ENCODE measurements at regions not wholly inside any gene's neighbourhood (a gene's known extent, or its start where the extent isn't known, plus 50 kb on each side); places are given as distances from the start of the nearest gene placed in this dataset.
"Not testable (repeated sequence)": the region's sequence is repeated elsewhere in the genome, so short reads cannot be mapped to it uniquely, and the experiment has no call there.

DNA sequence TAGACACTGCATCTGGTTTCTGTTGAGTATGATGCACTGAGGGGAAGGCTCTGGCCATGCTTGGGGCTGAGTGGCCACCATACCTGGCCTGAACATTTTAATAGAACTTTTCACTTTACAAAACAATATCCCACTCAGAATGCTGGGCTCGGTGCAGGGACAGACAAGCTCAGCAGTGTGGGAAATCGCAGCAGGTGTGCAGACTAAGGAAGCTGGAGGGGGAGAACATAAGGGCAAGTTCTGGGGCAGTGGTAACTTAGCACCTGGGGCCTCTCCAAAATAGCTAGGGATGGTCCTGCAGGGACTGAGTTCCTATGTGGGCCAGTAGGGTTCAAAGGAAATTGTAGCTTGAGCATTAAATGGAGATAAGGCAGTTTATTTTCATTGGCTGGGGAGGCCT is 90.9 kb upstream of the RNU6-1 start:
- Histone ChIP-seq H4K20me1 (ENCODE audit: low read depth, low read length) (no peaks in the 10 kb centered on the region), H3K9me3 (ENCODE audit: insufficient read depth, low read length) (no peaks in the 10 kb centered on the region), H3K4me3 (ENCODE audit: insufficient read depth, low read length, poor library complexity, severe bottlenecking) (no peak overlapping the region), H3K9ac (ENCODE audit: low read length) (no peak overlapping the region), H3K79me2 (ENCODE audit: insufficient read depth, low read length) (no peaks in the 10 kb centered on the region), H3K9me2 (replicated peaks; ENCODE audit: insufficient read depth, low read length) (no peaks in the 10 kb centered on the region), H3K36me3 (ENCODE audit: low read length) (no peaks in the 10 kb centered on the region), H2AFZ (ENCODE audit: low read depth, low read length, severe bottlenecking) (no peak overlapping the region), H3F3A (ENCODE audit: insufficient read depth) (no peaks in the 10 kb centered on the region), H3K4me2 (ENCODE audit: low read depth, low read length, poor library complexity, severe bottlenecking) (no peak overlapping the region), H3K27ac (ENCODE audit: low read depth, low read length) (no peak overlapping the region), H3K27me3 (ENCODE audit: low read length) (no peaks in the 10 kb centered on the region)
- TF ChIP-seq CTCF (IDR thresholded peaks at IDR 0.05; ENCODE audit: insufficient read depth, low read length, poor library complexity, severe bottlenecking), result no peak

DNA sequence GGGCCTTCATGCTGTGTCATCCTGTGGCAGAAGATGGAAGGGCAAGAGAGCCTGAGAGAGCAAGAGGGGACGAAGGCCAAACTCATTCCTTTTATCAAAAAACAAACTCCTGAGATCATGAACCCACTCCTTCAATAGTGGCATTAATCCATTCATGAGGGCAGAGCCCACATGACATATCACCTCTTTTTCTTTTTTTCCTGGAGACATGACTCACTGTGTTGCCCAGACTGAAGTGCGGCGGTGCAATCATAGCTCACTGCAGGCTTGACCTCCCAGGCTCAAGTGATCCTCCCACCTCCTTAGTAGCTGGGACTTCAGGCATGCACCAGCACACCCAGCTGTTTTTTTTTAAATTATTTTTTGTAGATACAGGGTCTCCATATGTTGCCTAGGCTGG is 92.0 kb upstream of the RNU6-1 start:
- Histone ChIP-seq H3K79me2 (ENCODE audit: insufficient read depth, low read length) (no peaks in the 10 kb centered on the region), H3K27ac (ENCODE audit: low read depth, low read length) (no peak overlapping the region), H3K9me2 (replicated peaks; ENCODE audit: insufficient read depth, low read length) (no peaks in the 10 kb centered on the region), H3K4me3 (ENCODE audit: insufficient read depth, low read length, poor library complexity, severe bottlenecking) (no peak overlapping the region), H3K27me3 (ENCODE audit: low read length) (no peaks in the 10 kb centered on the region), H3K9me3 (ENCODE audit: insufficient read depth, low read length) (no peaks in the 10 kb centered on the region), H4K20me1 (ENCODE audit: low read depth, low read length) (no peaks in the 10 kb centered on the region), H2AFZ (ENCODE audit: low read depth, low read length, severe bottlenecking) (no peak overlapping the region), H3K9ac (ENCODE audit: low read length) (no peak overlapping the region), H3K4me2 (ENCODE audit: low read depth, low read length, poor library complexity, severe bottlenecking) (no peak overlapping the region), H3K36me3 (ENCODE audit: low read length) (no peaks in the 10 kb centered on the region), H3F3A (ENCODE audit: insufficient read depth) (no peaks in the 10 kb centered on the region)
- TF ChIP-seq EZH2phosphoT487 (conservative IDR thresholded peaks at IDR 0.05; ENCODE audit: low read length), result no peak
- TF ChIP-seq CTCF (IDR thresholded peaks at IDR 0.05; ENCODE audit: insufficient read depth, low read length, poor library complexity, severe bottlenecking), result no peak

DNA sequence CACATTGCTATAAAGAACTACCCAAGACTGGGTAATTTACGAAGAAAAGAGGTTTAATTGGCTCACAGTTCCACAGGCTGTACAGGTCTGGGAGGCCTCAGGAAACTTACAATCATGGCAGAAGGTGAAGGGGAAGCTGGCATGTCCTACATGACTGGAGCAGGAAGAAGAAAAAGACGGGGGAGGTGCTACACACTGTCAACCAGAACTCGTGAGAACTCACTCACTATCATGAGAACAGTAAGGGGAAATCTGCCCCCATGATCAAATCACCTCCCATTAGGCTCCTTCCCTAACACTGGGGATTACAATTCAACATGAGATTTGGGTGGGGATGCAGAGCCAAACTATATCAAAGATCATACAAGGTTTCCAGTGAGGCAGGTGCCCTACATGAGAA is 94.3 kb upstream of the RNU6-1 start:
- H3K27ac ChIP-seq (ENCODE audit: low read depth, low read length); H3K9ac ChIP-seq (ENCODE audit: low read length); H3K9me2 ChIP-seq (replicated peaks; ENCODE audit: insufficient read depth, low read length); H2AFZ ChIP-seq (ENCODE audit: low read depth, low read length, severe bottlenecking); H3K4me3 ChIP-seq (ENCODE audit: insufficient read depth, low read length, poor library complexity, severe bottlenecking); H3K27me3 ChIP-seq (ENCODE audit: low read length); H4K20me1 ChIP-seq (ENCODE audit: low read depth, low read length); H3K9me3 ChIP-seq (ENCODE audit: insufficient read depth, low read length); H3K79me2 ChIP-seq (ENCODE audit: insufficient read depth, low read length); H3K36me3 ChIP-seq (ENCODE audit: low read length); H3K4me2 ChIP-seq (ENCODE audit: low read depth, low read length, poor library complexity, severe bottlenecking); H3F3A ChIP-seq (ENCODE audit: insufficient read depth): not testable (repeated sequence)

GRCh38 chr15:67935244-67935643 is 95.4 kb upstream of the RNU6-1 start:
- Histone ChIP-seq H3K27ac (ENCODE audit: low read depth, low read length) (no peak overlapping the region), H3K4me3 (ENCODE audit: insufficient read depth, low read length, poor library complexity, severe bottlenecking) (no peak overlapping the region), H3F3A (ENCODE audit: insufficient read depth) (no peaks in the 10 kb centered on the region), H3K9ac (ENCODE audit: low read length) (no peak overlapping the region), H3K27me3 (ENCODE audit: low read length) (no peaks in the 10 kb centered on the region), H3K4me2 (ENCODE audit: low read depth, low read length, poor library complexity, severe bottlenecking) (no peak overlapping the region), H4K20me1 (ENCODE audit: low read depth, low read length) (no peaks in the 10 kb centered on the region), H3K9me2 (replicated peaks; ENCODE audit: insufficient read depth, low read length) (no peaks in the 10 kb centered on the region), H3K36me3 (ENCODE audit: low read length) (no peaks in the 10 kb centered on the region), H3K9me3 (ENCODE audit: insufficient read depth, low read length) (no peaks in the 10 kb centered on the region), H2AFZ (ENCODE audit: low read depth, low read length, severe bottlenecking) (no peak overlapping the region), H3K79me2 (ENCODE audit: insufficient read depth, low read length) (no peaks in the 10 kb centered on the region)
- TF ChIP-seq EZH2phosphoT487 (conservative IDR thresholded peaks at IDR 0.05; ENCODE audit: low read length) (no peak), CTCF (IDR thresholded peaks at IDR 0.05; ENCODE audit: insufficient read depth, low read length, poor library complexity, severe bottlenecking) (no peak)

Measured in SU-DHL-6 (cell line).